HG03575 (cell line): ENCODE measurements at regions not wholly inside any gene's neighbourhood (a gene's known extent, or its start where the extent isn't known, plus 50 kb on each side); places are given as distances from the start of the nearest gene placed in this dataset.
"Not testable (repeated sequence)": the region's sequence is repeated elsewhere in the genome, so short reads cannot be mapped to it uniquely, and the experiment has no call there.

Experiments
- ATAC-seq: cut with Tn5 transposase; IDR thresholded peaks from one replicate; pipeline ENCODE4 v1.9.1; 2021; ENCODE audit not compliant: unreplicated experiment, insufficient number of reproducible peaks, low FRiP score; ENCODE audit errors: extremely low read depth

- ATAC-seq = no peak
These were observed 1212.8 kb downstream of the REEP3 start for GRCh38 chr10:64733980-64734379.

GRCh38 chr10:64738462-64738861 lies 1217.3 kb downstream of the REEP3 start:
- no peak for ATAC-seq

- ATAC-seq = no peak
These were observed 1224.4 kb downstream of the REEP3 start for GRCh38 chr10:64745565-64745964.

DNA sequence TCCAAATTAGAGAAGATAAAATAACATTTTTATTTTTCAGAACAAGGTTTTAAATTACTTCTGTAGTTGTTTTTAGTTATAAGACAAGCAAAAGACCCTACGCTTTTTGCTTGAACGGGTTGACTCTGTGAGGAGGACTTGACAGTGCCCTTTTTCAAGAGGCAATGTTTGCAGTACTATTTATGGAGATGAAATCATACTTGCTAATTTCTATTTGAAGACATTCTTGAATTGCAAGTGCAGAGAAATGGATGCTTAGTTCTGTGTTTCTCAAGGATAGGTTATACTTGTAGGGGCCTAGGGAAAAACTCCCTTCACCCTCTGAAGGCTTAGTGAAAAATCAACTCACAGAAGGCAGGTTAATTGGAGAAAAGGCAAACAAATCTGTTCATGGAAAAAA lies 1229.5 kb downstream of the REEP3 start:
- no peak for ATAC-seq

GRCh38 chr10:64753516-64753915 lies 1232.3 kb downstream of the REEP3 start:
- no peak for ATAC-seq

- ATAC-seq = no peak
These were observed 1239.2 kb downstream of the REEP3 start for GRCh38 chr10:64760371-64760770.

- no peak for ATAC-seq
These were observed 1241.7 kb downstream of the REEP3 start for GRCh38 chr10:64762861-64763260.

DNA sequence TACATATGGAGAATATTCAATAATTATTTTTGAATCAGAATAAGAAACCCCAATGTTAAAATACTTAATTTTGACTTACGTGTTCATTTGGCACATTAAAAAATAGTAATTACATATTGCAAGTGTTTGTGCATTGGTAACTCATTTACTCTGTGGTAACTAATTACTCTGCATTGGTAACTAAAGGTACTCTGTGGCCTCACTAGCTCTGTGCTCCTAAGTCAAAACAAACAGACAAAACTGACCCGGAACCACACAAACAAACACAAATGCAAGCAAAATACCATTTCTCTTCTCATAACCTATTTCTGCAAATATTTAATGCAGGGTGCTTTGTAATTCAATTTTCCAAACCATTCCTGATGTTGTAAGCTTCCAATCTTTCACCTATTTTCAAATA lies 1244.3 kb downstream of the REEP3 start:
- ATAC-seq = no peak

- no peak for ATAC-seq
These were observed 1250.3 kb downstream of the REEP3 start for GRCh38 chr10:64771253-64772050.

DNA sequence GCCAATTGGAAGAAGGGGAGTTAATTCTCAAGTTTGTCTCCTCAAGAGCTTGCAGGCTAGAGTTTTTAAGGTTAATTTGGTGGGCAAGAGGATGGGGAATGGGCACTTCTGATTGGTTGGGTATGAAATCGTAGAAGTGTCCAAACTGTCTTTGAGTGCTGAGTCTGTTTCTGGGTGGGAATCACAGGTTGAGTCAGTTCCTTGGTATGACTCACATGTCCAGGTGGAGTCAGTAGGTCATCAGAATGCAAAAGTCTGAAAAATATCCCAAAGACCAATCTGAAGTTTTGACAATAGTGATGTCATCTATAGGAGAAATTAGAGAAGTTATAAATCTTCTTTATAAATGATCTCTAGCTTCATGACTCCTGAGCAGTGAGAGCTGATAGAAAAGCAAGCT lies 1252.2 kb downstream of the REEP3 start:
- no peak for ATAC-seq

DNA sequence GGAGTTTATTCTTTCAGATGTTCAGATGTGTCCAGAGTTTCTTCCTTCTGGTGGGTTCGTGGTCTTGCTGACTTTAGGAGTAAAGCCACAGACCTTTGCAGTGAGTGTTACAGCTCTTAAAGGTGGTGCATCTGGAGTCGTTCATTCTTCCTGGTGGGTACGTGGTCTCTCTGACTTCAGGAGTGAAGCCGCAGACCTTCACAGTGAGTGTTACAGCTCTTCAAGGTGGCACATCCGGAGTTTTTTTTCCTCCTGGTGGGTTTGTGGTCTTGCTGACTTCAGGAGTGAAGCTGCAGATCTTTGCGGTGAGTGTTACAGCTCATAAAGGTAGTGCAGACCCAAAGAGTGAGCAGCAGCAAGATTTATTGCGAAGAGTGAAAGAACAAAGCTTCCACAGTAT lies 1263.2 kb downstream of the REEP3 start:
- not testable (repeated sequence) for ATAC-seq

DNA sequence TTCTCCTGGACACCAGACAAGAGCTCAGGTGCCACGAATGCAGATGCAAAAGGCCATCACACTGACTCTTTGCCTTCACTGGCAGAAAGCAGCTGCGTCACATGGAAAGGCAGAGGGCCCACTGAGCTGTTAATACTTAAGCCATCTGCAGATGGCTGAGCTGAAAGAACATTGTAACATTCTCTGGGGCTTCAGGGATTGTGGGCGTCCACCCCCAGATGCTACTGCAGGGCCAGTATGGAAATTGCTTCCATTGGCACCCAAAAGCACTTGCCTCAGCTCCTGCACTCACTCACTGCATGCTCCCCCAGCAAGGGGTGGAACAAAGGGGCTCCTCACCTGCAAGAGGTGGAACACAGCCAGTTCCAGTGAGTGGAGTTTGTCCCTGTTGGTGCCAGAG lies 1264.6 kb downstream of the REEP3 start:
- no peak for ATAC-seq

DNA sequence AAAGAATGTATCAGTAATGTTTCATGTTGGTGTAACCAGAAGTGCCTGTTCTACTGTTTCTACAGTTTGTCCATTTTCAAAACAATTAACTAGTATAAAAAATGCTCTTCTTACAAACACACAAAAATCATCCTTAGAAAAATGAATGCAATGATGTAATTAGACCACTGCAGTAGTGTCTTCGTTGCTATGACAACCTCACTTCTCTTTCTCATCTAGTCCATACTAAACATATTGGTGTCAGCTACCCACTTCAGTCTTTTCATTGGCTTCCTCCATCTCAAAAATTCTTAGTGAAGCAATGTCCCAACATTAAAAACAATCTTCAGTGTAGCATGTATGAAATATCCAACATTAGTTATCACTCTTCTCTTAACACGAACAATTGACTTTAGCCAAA lies 1265.8 kb downstream of the REEP3 start:
- no peak for ATAC-seq

DNA sequence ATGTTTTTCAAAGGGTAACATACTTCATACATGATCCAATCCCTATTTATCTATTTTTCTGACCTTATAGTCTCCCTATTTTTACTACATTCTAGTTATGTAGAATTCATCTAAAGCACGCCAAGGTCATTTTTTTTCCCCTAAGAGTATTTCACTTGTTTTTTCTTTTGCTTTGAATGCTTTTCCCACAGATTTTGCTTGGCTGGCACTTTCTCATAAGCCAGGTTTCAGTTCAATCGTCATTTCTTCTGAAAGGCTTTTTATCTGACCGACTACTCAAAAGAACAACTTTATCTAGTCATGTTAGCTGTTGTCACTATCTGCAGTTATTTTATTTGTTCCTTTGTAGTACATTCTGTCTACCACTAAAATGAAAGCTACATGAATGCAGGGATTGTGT lies 1274.6 kb downstream of the REEP3 start:
- no peak for ATAC-seq

- ATAC-seq = no peak
These were observed 1277.1 kb downstream of the REEP3 start for GRCh38 chr10:64798297-64798696.

DNA sequence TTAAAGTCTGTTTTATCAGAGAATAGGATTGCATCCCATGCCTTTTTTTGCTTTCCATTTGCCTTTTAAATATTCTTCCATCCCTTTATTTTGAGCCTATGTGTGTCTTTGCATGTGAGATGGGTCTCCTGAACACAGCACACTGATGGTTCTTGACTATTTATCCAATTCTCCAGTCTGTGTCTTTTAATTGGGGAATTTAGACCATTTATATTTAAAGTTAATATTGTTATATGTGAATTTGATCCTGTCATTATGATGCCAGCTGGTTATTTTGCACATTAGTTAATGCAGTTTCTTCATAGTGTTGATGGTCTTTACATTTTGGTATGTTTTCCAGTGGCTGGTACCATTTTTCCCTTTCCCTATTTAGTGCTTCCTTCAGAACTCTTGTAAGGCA lies 1287.0 kb downstream of the REEP3 start:
- ATAC-seq = not testable (repeated sequence)

DNA sequence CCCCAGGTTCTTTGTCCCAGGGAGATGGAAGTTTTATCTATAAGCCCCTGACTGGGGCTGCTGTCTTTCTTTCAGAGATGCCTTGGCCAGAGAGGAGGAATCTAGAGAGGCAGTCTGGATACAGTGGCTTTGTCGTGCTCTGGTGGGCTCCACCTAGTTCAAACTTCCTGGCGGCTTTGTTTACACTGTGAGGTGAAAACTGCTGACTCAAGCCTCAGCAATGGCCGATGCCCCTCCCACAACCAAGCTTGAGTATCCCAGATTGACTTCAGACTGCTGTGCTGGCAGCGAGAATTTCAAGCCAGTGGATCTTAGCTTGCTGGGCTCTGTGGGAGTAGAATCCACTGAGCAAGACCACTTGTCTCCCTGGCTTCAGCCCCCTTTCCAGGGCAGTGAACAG lies 1288.8 kb downstream of the REEP3 start:
- not testable (repeated sequence) for ATAC-seq

DNA sequence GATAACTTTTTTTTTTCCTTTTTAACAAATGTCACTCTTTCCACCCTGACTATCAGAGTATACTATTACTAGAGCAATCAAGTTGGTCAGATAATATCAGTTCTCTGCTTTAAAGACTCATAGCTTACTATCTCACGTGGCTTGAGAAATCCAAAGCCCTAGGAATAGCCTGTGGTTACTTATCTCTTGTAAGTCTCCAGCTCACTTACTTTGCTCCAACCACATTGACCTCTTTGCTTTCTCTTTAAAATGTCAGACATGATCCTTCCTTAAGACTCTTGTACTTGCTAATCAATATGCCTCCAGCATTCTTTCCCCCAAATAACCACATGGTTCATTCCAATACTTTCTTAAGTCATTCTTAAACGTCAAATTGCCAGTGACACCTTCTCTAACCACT lies 1292.2 kb downstream of the REEP3 start:
- ATAC-seq = no peak

DNA sequence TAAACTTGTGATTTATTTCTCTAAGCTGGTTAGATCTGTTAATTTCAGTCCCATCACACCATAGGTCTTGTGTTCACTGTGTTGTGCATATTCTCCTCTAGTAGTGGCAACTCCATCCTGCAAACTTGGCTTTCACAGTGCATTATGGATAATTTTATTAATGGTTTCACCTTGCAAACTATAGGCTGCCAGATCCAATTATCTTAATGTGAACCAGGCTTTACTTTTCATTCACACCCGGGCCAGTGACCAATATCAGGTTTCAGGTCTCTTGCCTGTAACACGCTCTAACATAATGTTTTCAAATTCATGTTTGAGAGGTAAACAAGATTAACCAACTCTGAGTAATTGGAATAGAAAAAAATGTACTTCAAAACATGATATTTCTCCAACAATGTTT lies 1293.0 kb downstream of the REEP3 start:
- ATAC-seq = no peak

DNA sequence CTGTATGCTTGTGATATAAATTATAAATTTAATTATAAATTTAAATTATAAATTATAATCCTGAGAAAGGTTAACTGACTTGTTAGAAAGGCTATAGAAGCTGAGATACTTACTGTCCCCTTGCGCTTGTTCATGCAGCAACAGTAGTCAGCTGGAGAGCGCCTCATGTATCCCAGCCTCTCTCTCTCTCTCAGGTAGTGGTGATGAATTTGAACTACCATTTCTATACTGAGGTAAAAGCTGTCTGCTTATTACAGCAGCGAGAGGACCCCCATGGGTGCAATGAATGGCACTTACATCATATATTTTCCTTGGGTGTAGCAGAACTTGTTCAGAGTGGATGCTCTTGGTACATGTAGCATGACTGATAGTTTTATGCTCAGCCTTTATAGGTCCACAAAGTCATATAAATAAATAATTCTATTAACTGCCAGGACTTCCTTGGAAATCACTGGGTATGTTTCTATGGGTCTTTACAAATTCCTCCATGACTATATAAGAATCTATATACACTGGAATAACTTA lies 1308.7 kb downstream of the REEP3 start:
- ATAC-seq = no peak

DNA sequence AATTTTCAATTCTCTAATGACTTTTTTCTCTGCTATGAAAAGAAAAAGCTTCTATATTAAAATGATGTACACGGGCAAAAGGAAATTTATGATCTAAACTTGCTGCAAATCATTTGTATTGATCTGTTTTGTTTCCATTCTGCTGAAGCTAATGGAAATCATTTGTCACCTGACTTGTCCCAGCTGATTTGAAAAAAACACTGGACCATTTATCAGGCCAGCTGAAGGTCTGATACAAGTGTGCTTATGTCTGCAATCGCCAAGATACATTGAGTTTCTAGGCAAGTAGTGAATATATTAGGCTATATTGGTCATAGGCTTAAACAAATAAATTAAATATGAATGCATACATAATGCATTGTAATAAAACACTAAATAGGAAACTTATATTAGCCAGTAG lies 1309.7 kb downstream of the REEP3 start:
- ATAC-seq = no peak
